Colonic mucosa (tissue), 4 donors: ENCODE measurements at regions not wholly inside any gene's neighbourhood (a gene's known extent, or its start where the extent isn't known, plus 50 kb on each side); places are given as distances from the start of the nearest gene placed in this dataset.
"Not testable (repeated sequence)": the region's sequence is repeated elsewhere in the genome, so short reads cannot be mapped to it uniquely, and the experiment has no call there.

ENCODE experiments used
- DNase-seq: peaks from one replicate; pipeline ENCODE4 v3.0.0-alpha.2; 2020
- H3K27ac ChIP-seq: fragments of 200-600 bp; one replicate; pipeline ENCODE4 v1.8.0; 2021
- H3K27me3 ChIP-seq: fragments of 200-600 bp; one replicate; pipeline ENCODE4 v1.8.0; 2021
- H3K36me3 ChIP-seq: fragments of 200-600 bp; one replicate; pipeline ENCODE4 v1.8.0; 2021
- H3K4me1 ChIP-seq: fragments of 200-600 bp; one replicate; pipeline ENCODE4 v1.8.0; 2021; ENCODE audit warnings: mild to moderate bottlenecking
- H3K4me3 ChIP-seq: fragments of 200-600 bp; one replicate; pipeline ENCODE4 v1.8.0; 2021
- H3K9ac ChIP-seq, 2 donors: one replicate each; pipeline ENCODE4 v1.7.0; 2013; ENCODE audit warnings: control low read depth in 2 of 2, low read depth in 2 of 2, low read length in 2 of 2
- H3K9me3 ChIP-seq: fragments of 200-600 bp; one replicate; pipeline ENCODE4 v1.8.0; 2021
- intact Hi-C: fragments of 100-400 bp; cut with DNase I; formaldehyde crosslinking; loops from one replicate; pipeline ENCODE4 v1.14.1; 2022
- TF ChIP-seq, protein P1 (sequence below): fragments of 200-600 bp; IDR thresholded peaks from one replicate; pipeline ENCODE4 v1.8.0; 2022; ENCODE audit warnings: antibody characterized with exemption, mild to moderate bottlenecking
- donor health status: healthy.
- donor health status: DM: no; HTN: no; CAD: no.
- donor health status: DM: no; HTN: no; CAD: no.

DNA sequence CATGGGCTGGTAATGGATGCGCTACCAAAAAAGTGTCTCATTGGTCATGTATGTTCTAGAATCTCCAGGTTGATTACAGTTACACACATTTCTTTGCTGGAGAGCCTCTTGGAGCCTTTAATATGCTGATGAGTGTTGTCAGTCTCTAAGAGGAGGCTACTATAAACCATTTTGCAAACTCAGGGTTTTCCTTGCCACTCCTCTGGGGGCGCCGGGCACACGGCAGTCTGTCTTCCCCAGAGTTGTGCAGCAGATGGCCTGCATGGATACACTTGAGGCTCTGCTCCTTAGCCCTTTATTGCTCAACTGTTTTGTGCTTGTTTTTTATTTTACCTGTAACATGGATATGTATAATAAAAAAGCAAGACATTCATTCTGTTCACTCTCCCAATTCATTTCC, 196.5 kb downstream of the ACTR3B start:
- no peak for DNase-seq
- Histone ChIP-seq H3K4me3 (no peak overlapping the region), H3K27me3 (no peaks in the 10 kb centered on the region), H3K27ac (no peak overlapping the region), H3K9me3 (no peaks in the 10 kb centered on the region), H3K9ac (no peak overlapping the region), H3K4me1 (no peaks in the 10 kb centered on the region), H3K36me3 (no peaks in the 10 kb centered on the region)
- TF ChIP-seq, protein P1, sequence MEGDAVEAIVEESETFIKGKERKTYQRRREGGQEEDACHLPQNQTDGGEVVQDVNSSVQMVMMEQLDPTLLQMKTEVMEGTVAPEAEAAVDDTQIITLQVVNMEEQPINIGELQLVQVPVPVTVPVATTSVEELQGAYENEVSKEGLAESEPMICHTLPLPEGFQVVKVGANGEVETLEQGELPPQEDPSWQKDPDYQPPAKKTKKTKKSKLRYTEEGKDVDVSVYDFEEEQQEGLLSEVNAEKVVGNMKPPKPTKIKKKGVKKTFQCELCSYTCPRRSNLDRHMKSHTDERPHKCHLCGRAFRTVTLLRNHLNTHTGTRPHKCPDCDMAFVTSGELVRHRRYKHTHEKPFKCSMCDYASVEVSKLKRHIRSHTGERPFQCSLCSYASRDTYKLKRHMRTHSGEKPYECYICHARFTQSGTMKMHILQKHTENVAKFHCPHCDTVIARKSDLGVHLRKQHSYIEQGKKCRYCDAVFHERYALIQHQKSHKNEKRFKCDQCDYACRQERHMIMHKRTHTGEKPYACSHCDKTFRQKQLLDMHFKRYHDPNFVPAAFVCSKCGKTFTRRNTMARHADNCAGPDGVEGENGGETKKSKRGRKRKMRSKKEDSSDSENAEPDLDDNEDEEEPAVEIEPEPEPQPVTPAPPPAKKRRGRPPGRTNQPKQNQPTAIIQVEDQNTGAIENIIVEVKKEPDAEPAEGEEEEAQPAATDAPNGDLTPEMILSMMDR, result no peak
- intact Hi-C loops, result no loop called here

DNA sequence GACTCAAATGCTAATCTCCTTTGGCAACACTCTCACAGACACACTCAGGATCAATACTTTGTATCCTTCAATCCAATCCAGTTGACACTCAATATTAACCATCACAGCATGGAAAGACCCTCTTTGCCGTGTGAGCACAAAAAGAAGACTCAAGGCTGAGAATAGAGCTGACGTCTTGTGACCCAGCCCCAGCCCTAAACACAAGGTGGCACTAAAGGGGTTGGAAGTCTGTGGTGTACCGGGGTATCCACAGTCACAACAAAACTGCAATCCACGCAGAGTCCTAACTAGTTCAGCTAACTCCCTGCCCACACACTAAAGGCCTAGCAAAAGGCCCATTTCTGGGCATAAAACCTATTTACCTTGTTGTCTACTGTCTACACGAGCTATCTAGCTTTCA, 200.1 kb downstream of the ACTR3B start:
- no peak overlapping the region for H3K27ac ChIP-seq

GRCh38 chr7:152961796-152962195, 202.2 kb downstream of the ACTR3B start:
- H3K4me3 ChIP-seq, H3K4me1 ChIP-seq, H3K27me3 ChIP-seq, H3K27ac ChIP-seq, H3K9ac ChIP-seq, DNase-seq, H3K36me3 ChIP-seq, intact Hi-C loops, H3K9me3 ChIP-seq: not testable (repeated sequence)

More for the DNA sequence above, 200.1 kb downstream of the ACTR3B start:
- H3K9me3 ChIP-seq, result no peaks in the 10 kb centered on the region
- H3K4me3 ChIP-seq, result no peak overlapping the region
- H3K9ac ChIP-seq, result no peak overlapping the region
- no peaks in the 10 kb centered on the region for H3K4me1 ChIP-seq
- H3K36me3 ChIP-seq, result no peaks in the 10 kb centered on the region
- intact Hi-C loops, result no loop called here
- DNase-seq, result no peak
- no peaks in the 10 kb centered on the region for H3K27me3 ChIP-seq
- TF ChIP-seq, protein P1, result no peak

- DNase-seq, result no peak
- no peaks in the 10 kb centered on the region for H3K9me3 ChIP-seq
- H3K36me3 ChIP-seq, result no peaks in the 10 kb centered on the region
- H3K27me3 ChIP-seq, result no peaks in the 10 kb centered on the region
- H3K9ac ChIP-seq, result no peak overlapping the region
- no peaks in the 10 kb centered on the region for H3K4me1 ChIP-seq
- H3K4me3 ChIP-seq, result no peak overlapping the region
- TF ChIP-seq, protein P1, result no peak
- intact Hi-C loops, result no loop called here
- no peak overlapping the region for H3K27ac ChIP-seq
Measured at GRCh38 chr7:152966189-152966588, 206.6 kb downstream of the ACTR3B start.

- TF ChIP-seq, protein P1, result no peak
- H3K9me3 ChIP-seq, result no peaks in the 10 kb centered on the region
- no peak overlapping the region for H3K27ac ChIP-seq
- H3K36me3 ChIP-seq, result no peaks in the 10 kb centered on the region
- H3K4me1 ChIP-seq, result no peaks in the 10 kb centered on the region
- intact Hi-C loops, result no loop called here
- DNase-seq, result no peak
- H3K9ac ChIP-seq, result no peak overlapping the region
- no peaks in the 10 kb centered on the region for H3K27me3 ChIP-seq
- no peak overlapping the region for H3K4me3 ChIP-seq
Measured at GRCh38 chr7:152967958-152968357, 208.4 kb downstream of the ACTR3B start.

DNA sequence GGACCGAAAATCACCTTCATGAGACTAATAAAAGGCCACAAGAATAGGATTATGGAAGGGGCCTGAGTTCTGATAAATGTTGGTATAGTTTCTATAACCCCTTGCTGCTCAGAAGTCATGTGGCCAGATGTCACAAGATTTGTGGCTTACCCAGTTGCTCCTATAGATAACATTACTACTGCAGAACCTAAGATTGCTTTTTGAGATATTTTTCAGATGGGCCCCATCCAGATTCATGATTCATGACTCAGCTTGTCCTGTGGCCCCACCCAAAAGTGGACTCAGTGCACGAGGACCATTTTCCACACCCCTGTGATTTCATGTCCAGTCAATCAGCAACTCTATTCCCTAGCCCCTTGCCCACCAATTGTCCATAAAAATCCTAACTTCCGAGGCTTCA, 209.0 kb downstream of the ACTR3B start:
- no peak for DNase-seq
- Histone ChIP-seq H3K27ac (no peak overlapping the region), H3K27me3 (no peaks in the 10 kb centered on the region), H3K4me3 (no peak overlapping the region), H3K36me3 (no peaks in the 10 kb centered on the region), H3K4me1 (no peaks in the 10 kb centered on the region), H3K9me3 (no peaks in the 10 kb centered on the region), H3K9ac (no peak overlapping the region)
- intact Hi-C loops, result no loop called here
- TF ChIP-seq, protein P1, result no peak
